Right lobe of liver (tissue), 6 donors: ENCODE measurements at regions not wholly inside any gene's neighbourhood (a gene's known extent, or its start where the extent isn't known, plus 50 kb on each side); places are given as distances from the start of the nearest gene placed in this dataset.

Experiments
- ATAC-seq, 4 donors: fragments of 200-7000 bp; cut with Tn5 transposase; one replicate each; pipeline ENCODE4 v1.9.1; 2020; ENCODE audit warnings: mild to moderate bottlenecking in 4 of 4, moderate library complexity in 4 of 4
- DNase-seq, 3 donors: peaks; one replicate each; pipeline ENCODE4 v3.0.0-alpha.2; 2020
- H3K27ac ChIP-seq, 3 donors: fragments of 200-600 bp; one replicate each; pipeline ENCODE4 v1.8.0; 2022
- H3K27me3 ChIP-seq, 2 donors: fragments of 200-600 bp; one replicate each; pipeline ENCODE4 v1.8.0; 2022
- H3K36me3 ChIP-seq, 4 donors: fragments of 200-600 bp; sonication (generic) in 1 of 4; one replicate each; pipeline versions ENCODE4 v1.5.1 to v1.8.0; 2017 to 2022; ENCODE audit warnings: control low read depth in 1 of 4
- H3K4me1 ChIP-seq, 4 donors: fragments of 200-600 bp; sonication (generic) in 1 of 4; one replicate each; pipeline versions ENCODE4 v1.5.1 to v1.8.0; 2017 to 2022; ENCODE audit warnings: control low read depth in 1 of 4
- H3K4me3 ChIP-seq, 3 donors: fragments of 200-600 bp; one replicate each; pipeline ENCODE4 v1.8.0; 2022
- H3K9me3 ChIP-seq, 4 donors: fragments of 200-600 bp; sonication (generic) in 1 of 4; one replicate each; pipeline versions ENCODE4 v1.5.1 to v1.8.0; 2017 to 2022; ENCODE audit warnings: control low read depth in 1 of 4
- POLR2A ChIP-seq: fragments of 450-650 bp; IDR thresholded peaks from one replicate; pipeline ENCODE4 v1.6.1; 2017; ENCODE audit warnings: antibody characterized with exemption, mild to moderate bottlenecking
- WGBS: methylation state at CpG from one replicate; pipeline ENCODE4 v1.1.6; 2018; ENCODE audit warnings: low coverage, low lambda C conversion rate; ENCODE audit not compliant: insufficient coverage; ENCODE audit errors: missing lambda C conversion rate; 5-methylcytosine and 5-hydroxymethylcytosine counted together
- intact Hi-C, 2 donors: fragments of 100-400 bp; cut with DNase I; formaldehyde crosslinking; loops; one replicate each; pipeline versions ENCODE4 v1.11.2 to v1.14.1; 2022
- TF ChIP-seq, protein P1 (sequence below), 4 donors: fragments of 200-600 bp in 3 of 4; fragments of 450-650 bp in 1 of 4; IDR thresholded peaks; one replicate each; pipeline versions ENCODE4 v1.5.1 to v1.8.0; 2016 to 2022; ENCODE audit warnings: antibody characterized with exemption in 4 of 4, mild to moderate bottlenecking in 2 of 4
- donor health status: DM: no; HTN: yes; CAD: no.
- donor health status: DM: no; HTN: no; CAD: no.
- donor health status: DM: no; HTN: no; CAD: no.
- donor health status: DM: no; HTN: yes; CAD: no.
- donor health status: DM: no; HTN: yes; CAD: no.

DNA sequence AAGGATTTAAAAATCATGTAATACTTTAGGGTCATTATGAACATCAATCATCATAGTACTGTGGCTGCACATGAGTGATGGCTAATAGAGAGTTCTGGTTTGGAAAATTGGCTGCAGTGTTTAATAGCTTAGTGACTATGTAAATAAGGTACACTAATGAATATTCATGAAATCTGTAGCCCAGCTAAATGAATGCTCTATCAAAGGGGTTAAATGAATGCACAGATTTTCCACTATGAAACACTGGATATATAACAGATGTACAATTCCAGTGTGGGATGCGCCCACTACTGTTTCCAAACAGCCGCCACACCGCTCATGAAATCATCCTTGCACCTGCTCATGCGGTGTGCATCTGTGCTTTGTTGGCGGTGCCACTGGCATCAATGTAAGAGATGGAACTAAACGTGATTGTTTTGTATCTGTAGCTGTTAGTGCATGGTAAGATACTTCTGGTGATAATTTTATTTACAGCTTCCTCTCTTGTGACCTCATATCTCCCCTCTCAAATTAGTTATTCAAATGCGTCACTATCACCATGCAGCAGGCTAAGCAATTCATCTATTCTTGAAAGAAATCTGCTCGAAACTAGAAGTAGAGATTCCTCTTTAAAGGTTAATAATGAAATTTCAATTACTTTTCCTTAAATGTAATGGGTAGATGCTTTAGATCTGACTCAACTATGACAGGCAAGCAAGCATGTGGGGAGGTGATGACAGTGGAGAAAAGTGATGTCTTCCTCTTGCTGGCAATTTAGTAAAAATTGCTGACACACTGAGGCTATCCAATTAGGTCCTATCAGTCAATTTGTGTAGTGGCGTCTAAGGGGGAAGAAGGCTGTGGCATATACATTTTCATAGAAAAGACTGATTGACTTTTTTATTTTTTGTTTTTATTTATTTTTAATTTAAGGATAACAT is 433.6 kb downstream of the AEBP2 start:
- intact Hi-C loops = no loop called here
- Histone ChIP-seq H3K27ac (no peak overlapping the region), H3K4me1 (no peaks in the 10 kb centered on the region), H3K4me3 (no peak overlapping the region), H3K27me3 (no peaks in the 10 kb centered on the region), H3K9me3 (no peaks in the 10 kb centered on the region), H3K36me3 (no peaks in the 10 kb centered on the region)
- WGBS = 70% methylated on average over 9 of the region's 9 CpGs
- ATAC-seq (no peak), DNase-seq (no peak)
- no peak for TF ChIP-seq POLR2A
- TF ChIP-seq, protein P1, sequence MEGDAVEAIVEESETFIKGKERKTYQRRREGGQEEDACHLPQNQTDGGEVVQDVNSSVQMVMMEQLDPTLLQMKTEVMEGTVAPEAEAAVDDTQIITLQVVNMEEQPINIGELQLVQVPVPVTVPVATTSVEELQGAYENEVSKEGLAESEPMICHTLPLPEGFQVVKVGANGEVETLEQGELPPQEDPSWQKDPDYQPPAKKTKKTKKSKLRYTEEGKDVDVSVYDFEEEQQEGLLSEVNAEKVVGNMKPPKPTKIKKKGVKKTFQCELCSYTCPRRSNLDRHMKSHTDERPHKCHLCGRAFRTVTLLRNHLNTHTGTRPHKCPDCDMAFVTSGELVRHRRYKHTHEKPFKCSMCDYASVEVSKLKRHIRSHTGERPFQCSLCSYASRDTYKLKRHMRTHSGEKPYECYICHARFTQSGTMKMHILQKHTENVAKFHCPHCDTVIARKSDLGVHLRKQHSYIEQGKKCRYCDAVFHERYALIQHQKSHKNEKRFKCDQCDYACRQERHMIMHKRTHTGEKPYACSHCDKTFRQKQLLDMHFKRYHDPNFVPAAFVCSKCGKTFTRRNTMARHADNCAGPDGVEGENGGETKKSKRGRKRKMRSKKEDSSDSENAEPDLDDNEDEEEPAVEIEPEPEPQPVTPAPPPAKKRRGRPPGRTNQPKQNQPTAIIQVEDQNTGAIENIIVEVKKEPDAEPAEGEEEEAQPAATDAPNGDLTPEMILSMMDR (IDR thresholded peaks at IDR 0.05) = no peak

DNA sequence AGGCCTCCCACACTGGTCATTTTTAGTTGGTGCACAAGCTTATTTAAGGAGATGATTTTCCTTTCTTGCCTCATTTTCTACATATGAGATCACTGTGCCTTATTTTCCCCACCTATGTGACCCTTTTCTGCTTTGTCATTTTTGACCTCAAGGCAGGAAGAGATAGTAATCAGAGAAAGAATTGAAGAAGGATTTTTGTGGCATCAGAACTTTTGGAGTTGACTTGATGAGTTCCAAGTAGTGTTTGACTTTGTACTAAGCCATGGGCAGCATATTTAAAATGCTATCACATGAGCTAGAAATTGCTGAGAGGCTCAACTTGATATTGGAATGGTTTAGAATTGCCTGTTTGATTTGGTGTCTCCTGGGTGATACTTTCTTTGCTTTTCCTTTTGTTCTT is 440.8 kb downstream of the AEBP2 start:
- H3K36me3 ChIP-seq = no peaks in the 10 kb centered on the region
- no peak for DNase-seq
- no peaks in the 10 kb centered on the region for H3K9me3 ChIP-seq
- intact Hi-C loops = no loop called here
- H3K27me3 ChIP-seq = no peaks in the 10 kb centered on the region
- ATAC-seq = no peak
- H3K4me3 ChIP-seq = no peak overlapping the region
- H3K4me1 ChIP-seq = peaks cover 0 to 2% (median under 1%) of the 10 kb centered on the region in 4 donors
- H3K27ac ChIP-seq = no peak overlapping the region
- TF ChIP-seq, protein P1 (IDR thresholded peaks at IDR 0.05) = no peak
- no peak for TF ChIP-seq POLR2A

DNA sequence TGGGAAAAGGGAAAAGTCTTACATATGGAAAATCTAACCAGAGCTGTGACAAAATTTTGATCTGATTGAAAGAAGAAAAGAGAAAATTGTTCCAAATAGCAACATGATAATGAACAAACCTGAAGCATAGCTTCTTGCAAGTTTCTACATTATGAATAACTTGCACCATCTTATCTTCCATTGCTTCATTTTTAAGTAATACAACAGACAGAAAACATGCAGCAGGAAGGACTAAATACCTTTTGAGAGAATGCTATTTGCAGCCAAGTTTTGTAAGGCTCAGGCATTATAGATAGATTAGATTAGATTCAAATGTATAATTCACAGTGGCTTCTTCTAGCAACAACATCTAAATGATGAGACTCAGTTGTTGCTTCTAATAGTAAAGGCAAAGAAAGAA is 441.4 kb downstream of the AEBP2 start:
- intact Hi-C loops = no loop called here

DNA sequence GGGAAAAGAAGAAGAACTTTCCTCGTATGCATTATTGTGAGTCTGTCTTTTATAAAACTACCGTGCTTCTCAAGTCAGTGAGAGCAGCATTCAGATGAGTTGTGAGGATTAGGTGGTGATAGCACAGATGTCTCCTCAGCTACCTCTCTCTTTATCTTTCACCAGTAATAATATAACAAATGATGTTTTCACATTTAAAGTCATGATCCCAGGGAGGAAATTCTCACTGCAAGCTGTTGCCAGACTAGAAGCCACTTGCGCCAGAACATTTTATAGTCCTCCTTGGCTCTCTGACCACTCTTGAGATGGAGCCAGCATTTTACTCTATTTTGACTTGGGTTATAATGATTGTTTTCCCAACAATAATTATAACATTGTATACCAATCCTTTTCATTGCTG is 443.1 kb downstream of the AEBP2 start:
- TF ChIP-seq, protein P1 (IDR thresholded peaks at IDR 0.05) = no peak
- no peak for TF ChIP-seq POLR2A
- ATAC-seq = no peak
- Histone ChIP-seq H3K27me3 (no peaks in the 10 kb centered on the region), H3K4me3 (no peak overlapping the region), H3K36me3 (no peaks in the 10 kb centered on the region), H3K9me3 (no peaks in the 10 kb centered on the region), H3K27ac (no peak overlapping the region), H3K4me1 (peaks cover 0 to 21% (median 10%) of the 10 kb centered on the region in 4 donors)
- 68% methylated on average over 2 of the region's 3 CpGs for WGBS
- DNase-seq = no peak
- intact Hi-C loops = no loop called here

More for the DNA sequence above, 441.4 kb downstream of the AEBP2 start:
- Histone ChIP-seq H3K4me3 (no peak overlapping the region), H3K9me3 (no peaks in the 10 kb centered on the region), H3K36me3 (no peaks in the 10 kb centered on the region), H3K4me1 (peaks cover 0 to 8% (median 4%) of the 10 kb centered on the region in 4 donors), H3K27ac (no peak overlapping the region), H3K27me3 (no peaks in the 10 kb centered on the region)
- TF ChIP-seq POLR2A = no peak
- TF ChIP-seq, protein P1 (IDR thresholded peaks at IDR 0.05) = no peak
- ATAC-seq = no peak
- no peak for DNase-seq
